ENCODE measurements at regions not wholly inside any gene's neighbourhood (a gene's known extent, or its start where the extent isn't known, plus 50 kb on each side); places are given as distances from the start of the nearest gene placed in this dataset.
"Not testable (repeated sequence)": the region's sequence is repeated elsewhere in the genome, so short reads cannot be mapped to it uniquely, and the experiment has no call there.

GRCh38 chrX:139199933-139200332 is 330.6 kb upstream of the F9 start:
- DNase-seq (ENCODE audit: low spot score), result no peak

- DNase-seq (ENCODE audit: low spot score), result no peak
Observed at GRCh38 chrX:139198936-139199335, 331.6 kb upstream of the F9 start.

GRCh38 chrX:139196890-139197289 is 333.6 kb upstream of the F9 start:
- no peak for DNase-seq (ENCODE audit: low spot score)

- DNase-seq (ENCODE audit: low spot score), result no peak
Observed at GRCh38 chrX:139194571-139195280, 335.8 kb upstream of the F9 start.

- DNase-seq (ENCODE audit: low spot score), result no peak
Observed at GRCh38 chrX:139192386-139192961, 338.1 kb upstream of the F9 start.

GRCh38 chrX:139191746-139192385 is 338.7 kb upstream of the F9 start:
- DNase-seq (ENCODE audit: low spot score), result no peak

- no peak for DNase-seq (ENCODE audit: low spot score)
Observed at GRCh38 chrX:139191286-139191685, 339.3 kb upstream of the F9 start.

- no peak for DNase-seq (ENCODE audit: low spot score)
Observed at GRCh38 chrX:139187738-139188137, 342.8 kb upstream of the F9 start.

GRCh38 chrX:139186991-139187390 is 343.5 kb upstream of the F9 start:
- no peak for DNase-seq (ENCODE audit: low spot score)

GRCh38 chrX:139179592-139179991 is 350.9 kb upstream of the F9 start:
- no peak for DNase-seq (ENCODE audit: low spot score)

- DNase-seq (ENCODE audit: low spot score), result no peak
Observed at GRCh38 chrX:139178980-139179379, 351.6 kb upstream of the F9 start.

- DNase-seq (ENCODE audit: low spot score), result no peak
Observed at GRCh38 chrX:139172731-139173130, 357.8 kb upstream of the F9 start.

- DNase-seq (ENCODE audit: low spot score), result no peak
Observed at GRCh38 chrX:139170526-139171173, 359.9 kb upstream of the F9 start.

- no peak for DNase-seq (ENCODE audit: low spot score)
Observed at GRCh38 chrX:139167282-139167681, 363.3 kb upstream of the F9 start.

- DNase-seq (ENCODE audit: low spot score), result no peak
Observed at GRCh38 chrX:139158256-139158655, 372.3 kb upstream of the F9 start.

- no peak for DNase-seq (ENCODE audit: low spot score)
Observed at GRCh38 chrX:139156356-139156755, 374.2 kb upstream of the F9 start.

GRCh38 chrX:139146625-139147024 is 383.9 kb upstream of the F9 start:
- not testable (repeated sequence) for DNase-seq (ENCODE audit: low spot score)

- DNase-seq (ENCODE audit: low spot score), result no peak
Observed at GRCh38 chrX:139141370-139141769, 389.2 kb upstream of the F9 start.

GRCh38 chrX:139134316-139134715 is 396.2 kb upstream of the F9 start:
- no peak for DNase-seq (ENCODE audit: low spot score)

- no peak for DNase-seq (ENCODE audit: low spot score)
Observed at GRCh38 chrX:139126493-139126892, 404.0 kb upstream of the F9 start.

GRCh38 chrX:139125916-139126315 is 404.6 kb upstream of the F9 start:
- DNase-seq (ENCODE audit: low spot score), result no peak

GRCh38 chrX:139121616-139122286 is 408.8 kb upstream of the F9 start:
- no peak for DNase-seq (ENCODE audit: low spot score)

All from Ammon's horn (tissue), 1 donor.